Activated CD4-positive, alpha-beta T cell treated with anti-CD3 and anti-CD28 coated beads, Interleukin-2, amount 10 ng/mL, durations not matched to agents 7 days and 5 days (primary cell): ENCODE measurements at regions not wholly inside any gene's neighbourhood (a gene's known extent, or its start where the extent isn't known, plus 50 kb on each side); places are given as distances from the start of the nearest gene placed in this dataset.
A peak's percentile ranks its signal among the peaks of the same experiment; 100 is the strongest.
"Not testable (repeated sequence)": the region's sequence is repeated elsewhere in the genome, so short reads cannot be mapped to it uniquely, and the experiment has no call there.

Experiments
- CTCF ChIA-PET: fragments of 350-600 bp; sonication (Branson Sonifier 250); formaldehyde crosslinking; loops from one replicate; lab custom pipeline; 2021; ENCODE audit warnings: antibody characterized with exemption; lab: Charles Lee
- POLR2A ChIA-PET: fragments of 350-600 bp; sonication (Branson Sonifier 250); formaldehyde crosslinking; loops from one replicate; lab custom pipeline; 2021; ENCODE audit warnings: antibody characterized with exemption; lab: Charles Lee
- DNase-seq: peaks from one replicate; pipeline ENCODE4 v3.0.0-alpha.2; 2020
- H3K27ac Mint-ChIP-seq: one replicate; pipeline ENCODE4 v1.8.0; 2021; ENCODE audit warnings: mild to moderate bottlenecking, moderate library complexity, mixed read lengths
- H3K27me3 Mint-ChIP-seq: one replicate; pipeline ENCODE4 v1.8.0; 2021; ENCODE audit warnings: mixed read lengths
- H3K36me3 Mint-ChIP-seq: one replicate; pipeline ENCODE4 v1.8.0; 2021; ENCODE audit warnings: low read depth, mixed read lengths
- H3K4me1 Mint-ChIP-seq: one replicate; pipeline ENCODE4 v1.8.0; 2021; ENCODE audit warnings: mixed read lengths
- H3K4me3 Mint-ChIP-seq: one replicate; pipeline ENCODE4 v1.8.0; 2021; ENCODE audit warnings: mild to moderate bottlenecking, moderate library complexity, mixed read lengths
- H3K9me3 Mint-ChIP-seq: one replicate; pipeline ENCODE4 v1.8.0; 2021; ENCODE audit warnings: mixed read lengths

DNA sequence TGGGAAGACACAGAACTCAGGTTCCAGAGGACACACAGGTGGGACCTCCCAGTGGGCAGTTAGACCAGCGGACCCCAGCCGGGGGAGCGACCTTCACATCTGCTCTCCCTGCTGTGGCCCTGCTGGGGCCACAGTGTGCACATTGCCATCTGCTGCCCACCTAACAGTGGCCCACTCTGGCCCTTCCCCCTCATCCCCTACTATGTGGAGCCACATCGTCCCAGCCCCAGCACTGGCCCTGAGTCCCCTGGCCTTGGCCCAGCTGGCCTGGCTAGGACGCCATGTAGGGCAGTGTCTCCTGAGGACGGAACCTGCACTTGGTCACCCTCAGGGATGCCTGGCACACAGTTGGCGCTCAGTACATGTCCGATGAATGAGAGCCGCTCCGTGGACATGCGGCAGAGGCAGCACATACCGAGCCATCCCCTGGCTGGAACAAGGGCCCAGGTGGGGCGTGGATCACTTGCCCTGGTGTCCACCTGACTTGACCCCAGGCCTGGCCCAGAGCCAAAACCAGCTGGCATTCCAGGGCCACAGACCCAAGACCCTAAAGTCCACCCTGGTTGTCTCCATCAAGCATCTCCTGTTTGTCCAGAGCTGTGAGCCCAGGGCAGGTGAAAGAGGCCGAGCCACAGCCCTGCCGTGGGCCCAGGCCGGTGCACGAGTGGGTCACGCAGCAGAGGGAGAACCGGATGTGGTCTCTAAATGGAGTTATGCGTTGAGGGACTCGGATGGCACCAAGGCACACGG, 93.1 kb upstream of the FGF3 start:
- Mint-ChIP-seq H3K27ac (no peak overlapping the region), H3K27me3 (no peaks in the 10 kb centered on the region), H3K9me3 (no peaks in the 10 kb centered on the region), H3K36me3 (no peaks in the 10 kb centered on the region), H3K4me1 (no peaks in the 10 kb centered on the region), H3K4me3 (no peak overlapping the region)
- ChIA-PET CTCF (interaction anchor here (1.2 kb wide), 1 partner anchor 284 kb away, joined by 5 read pairs; no protein-coding TSS in a partner anchor), POLR2A (no interaction called here)
- no peak for DNase-seq

DNA sequence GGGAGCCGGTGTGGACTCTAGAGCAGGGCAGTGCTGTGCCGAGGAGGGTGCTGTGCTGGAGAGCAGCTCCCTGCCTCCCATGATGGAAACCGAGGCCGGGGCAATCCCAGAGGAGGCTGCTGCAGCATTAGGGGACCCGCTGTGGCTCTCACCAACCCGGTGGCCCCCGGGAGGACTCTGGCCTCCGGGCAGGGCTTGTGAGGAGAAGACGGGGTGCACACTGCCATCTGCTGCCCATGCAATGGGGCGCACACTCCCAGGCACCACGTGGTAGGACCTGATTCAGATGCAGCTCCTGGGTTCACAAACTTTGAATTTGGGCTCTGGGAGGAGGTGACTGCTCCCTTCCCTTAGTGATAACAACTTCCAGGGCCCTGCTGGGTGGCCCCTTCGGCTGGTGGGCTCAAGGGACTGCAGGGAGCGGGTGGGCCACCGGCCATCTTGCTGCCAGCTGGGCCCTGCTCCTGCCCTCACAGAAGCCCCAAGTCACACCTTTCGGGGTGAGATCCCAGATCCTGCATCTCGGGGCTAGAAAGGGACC, 93.8 kb upstream of the FGF3 start:
- POLR2A ChIA-PET, result no interaction called here
- Mint-ChIP-seq H3K4me1 (no peaks in the 10 kb centered on the region), H3K27me3 (no peaks in the 10 kb centered on the region), H3K27ac (no peak overlapping the region), H3K36me3 (no peaks in the 10 kb centered on the region), H3K9me3 (no peaks in the 10 kb centered on the region), H3K4me3 (no peak overlapping the region)
- peak; percentile 11 for DNase-seq
- CTCF ChIA-PET, result interaction anchor here (1.2 kb wide), 1 partner anchor 283 kb away, joined by 5 read pairs; no protein-coding TSS in a partner anchor

DNA sequence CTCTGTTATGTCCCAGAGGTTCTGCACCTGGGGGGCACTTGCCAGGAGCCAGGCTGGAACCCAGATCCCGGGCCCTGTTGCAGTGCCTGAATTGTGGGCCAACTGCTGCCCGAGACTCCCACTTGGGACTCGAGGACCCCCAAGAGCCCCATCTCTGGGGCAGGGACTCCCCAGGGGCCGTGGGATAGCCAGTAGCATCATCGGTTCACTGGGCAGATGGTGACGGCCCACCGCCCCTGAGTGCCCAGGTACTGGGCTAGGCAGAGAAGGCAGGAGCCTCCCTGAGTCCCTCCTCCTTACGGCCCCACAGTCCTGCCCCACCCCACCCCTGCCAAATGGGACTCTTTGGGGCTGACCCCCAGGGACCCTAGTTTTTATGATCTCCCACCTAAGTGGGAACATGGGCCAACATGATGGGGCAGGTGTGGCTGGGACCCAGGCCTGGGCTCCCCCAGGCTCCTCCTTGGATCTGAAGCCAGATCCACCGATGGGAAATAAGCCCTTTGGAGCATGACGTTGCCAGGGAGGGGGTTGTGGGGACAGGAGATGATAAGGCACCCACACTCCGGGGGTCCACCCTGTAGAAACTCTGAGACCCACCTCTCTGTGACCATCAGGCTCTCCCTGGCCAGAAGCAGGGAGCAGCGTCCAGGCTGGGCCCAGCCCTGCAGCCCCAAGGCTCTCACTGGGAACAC, 94.5 kb upstream of the FGF3 start:
- H3K27me3 Mint-ChIP-seq, result no peaks in the 10 kb centered on the region

DNA sequence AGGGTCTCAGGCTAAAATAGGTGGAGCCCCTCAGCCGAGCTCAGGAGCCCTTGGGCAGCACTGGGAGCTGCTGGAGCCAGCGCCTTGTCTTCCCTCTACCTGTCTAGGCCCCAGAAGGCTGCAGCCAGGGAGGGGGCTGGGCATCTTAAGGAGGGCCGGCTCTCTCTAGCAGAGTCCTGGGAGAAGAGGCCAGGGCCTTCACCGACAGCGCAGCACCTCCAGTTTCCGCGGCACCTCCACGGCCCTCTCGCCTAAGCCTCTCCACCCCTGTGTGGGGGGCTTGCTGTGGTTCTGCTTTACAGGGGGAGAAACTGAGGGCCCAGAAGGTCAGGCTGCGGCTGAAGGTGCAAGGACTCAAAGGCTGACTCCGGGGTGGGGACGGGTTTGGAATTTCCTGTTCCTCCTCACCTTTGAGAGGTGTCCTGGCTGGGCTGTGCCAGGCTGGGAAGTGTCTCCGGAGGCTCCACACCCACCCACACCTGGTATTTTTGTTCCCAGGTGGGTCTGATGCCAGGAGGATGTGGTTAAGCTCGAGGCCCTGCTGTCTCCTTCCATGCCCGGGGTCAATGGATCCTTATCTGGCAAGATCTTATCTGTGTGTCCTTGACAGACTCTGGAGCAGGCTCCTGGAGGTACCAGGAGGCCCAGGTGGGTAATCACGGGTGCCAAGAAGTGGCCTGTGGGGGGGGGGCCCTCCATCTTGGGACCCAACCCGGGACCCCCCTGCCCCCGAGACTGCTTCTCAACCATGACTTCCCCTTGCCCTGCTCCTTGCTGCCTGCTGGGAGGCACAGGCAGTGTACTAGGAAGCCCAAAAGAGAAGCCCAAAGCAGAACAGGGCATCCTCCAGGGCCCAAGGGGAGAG, 95.3 kb upstream of the FGF3 start:
- H3K27ac Mint-ChIP-seq, result no peak overlapping the region
- no peaks in the 10 kb centered on the region for H3K27me3 Mint-ChIP-seq
- H3K4me3 Mint-ChIP-seq, result no peak overlapping the region
- ChIA-PET CTCF (interaction anchor here (0.6 kb wide), 1 partner anchor 351 kb away, joined by 3 read pairs; no protein-coding TSS in a partner anchor), POLR2A (no interaction called here)
- H3K4me1 Mint-ChIP-seq, result no peaks in the 10 kb centered on the region
- H3K9me3 Mint-ChIP-seq, result no peaks in the 10 kb centered on the region
- no peaks in the 10 kb centered on the region for H3K36me3 Mint-ChIP-seq
- DNase-seq, result no peak

More for the DNA sequence above, 94.5 kb upstream of the FGF3 start:
- Mint-ChIP-seq H3K27ac (no peak overlapping the region), H3K9me3 (no peaks in the 10 kb centered on the region), H3K36me3 (no peaks in the 10 kb centered on the region), H3K4me3 (no peak overlapping the region), H3K4me1 (no peaks in the 10 kb centered on the region)
- ChIA-PET CTCF (interaction anchor here (1.2 kb wide), 1 partner anchor 282 kb away, joined by 5 read pairs; no protein-coding TSS in a partner anchor), POLR2A (no interaction called here)
- DNase-seq, result no peak

DNA sequence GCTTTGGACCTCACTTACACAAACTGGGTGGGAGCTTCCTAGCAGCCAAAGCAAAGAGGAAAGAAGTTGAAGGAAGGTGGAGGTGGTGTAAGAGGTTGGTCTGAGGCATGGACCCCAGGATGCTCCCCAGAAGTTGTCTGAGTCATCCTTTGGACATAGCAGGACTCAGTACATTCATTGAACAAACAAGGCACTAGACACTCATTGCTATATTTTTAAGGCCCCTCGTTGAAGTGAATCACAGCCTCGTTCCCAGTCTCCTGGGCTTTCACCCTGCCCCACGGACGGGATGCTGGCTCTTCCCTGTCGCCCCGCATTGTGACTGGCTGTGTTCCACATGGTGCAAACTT, 95.9 kb upstream of the FGF3 start:
- Mint-ChIP-seq H3K27ac (no peak overlapping the region), H3K36me3 (no peaks in the 10 kb centered on the region), H3K4me1 (no peaks in the 10 kb centered on the region), H3K27me3 (no peaks in the 10 kb centered on the region), H3K4me3 (no peak overlapping the region), H3K9me3 (no peaks in the 10 kb centered on the region)
- DNase-seq, result no peak
- ChIA-PET POLR2A (no interaction called here), CTCF (interaction anchor here (0.6 to 1.5 kb wide), 2 partner anchors 281 to 350 kb away, joined by 3 to 6 read pairs; no protein-coding TSS in a partner anchor)

DNA sequence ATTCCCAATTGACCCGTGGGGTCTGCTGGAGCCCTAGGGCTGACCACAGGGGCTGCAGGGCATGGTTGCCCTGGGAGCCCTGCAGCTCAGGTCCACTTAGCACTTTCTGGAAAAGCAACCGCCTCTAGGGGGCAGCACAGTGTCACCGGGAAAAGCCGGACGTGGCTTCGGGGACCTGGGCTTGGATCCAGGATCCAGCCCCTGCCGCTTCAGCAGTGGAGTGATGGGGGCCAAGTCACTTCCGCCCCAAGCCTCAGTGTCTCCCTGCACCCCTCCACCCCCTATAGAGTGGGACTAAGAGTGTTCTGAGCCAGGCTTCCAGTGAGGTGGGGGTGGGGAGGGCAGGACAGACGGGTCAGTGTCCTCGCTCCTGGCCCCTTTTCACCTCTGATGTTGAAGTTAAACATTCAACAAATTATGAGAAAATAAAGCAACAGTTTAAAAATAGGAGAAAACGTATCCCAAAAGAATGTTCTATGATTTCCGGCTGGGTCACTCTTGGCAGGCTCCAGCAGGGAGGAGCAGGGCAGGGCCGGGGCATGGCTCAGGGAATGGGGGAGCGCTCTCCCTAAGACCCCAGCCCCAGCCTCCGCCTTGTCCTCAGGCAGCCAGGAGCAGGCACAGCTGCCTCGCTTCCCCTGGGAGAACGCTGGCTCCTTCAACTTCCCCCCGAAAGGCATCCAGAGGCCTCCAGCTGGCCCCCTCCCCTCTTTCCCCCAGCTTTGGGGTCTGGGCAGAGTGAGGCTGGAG, 96.5 kb upstream of the FGF3 start:
- Mint-ChIP-seq H3K9me3 (no peaks in the 10 kb centered on the region), H3K4me1 (no peaks in the 10 kb centered on the region), H3K4me3 (no peak overlapping the region), H3K27ac (no peak overlapping the region), H3K27me3 (no peaks in the 10 kb centered on the region), H3K36me3 (no peaks in the 10 kb centered on the region)
- DNase-seq, result peak; percentile 56
- CTCF ChIA-PET, result interaction anchor here (0.6 to 1.5 kb wide), 3 partner anchors 281 to 350 kb away, joined by 3 to 6 read pairs (median 3); no protein-coding TSS in a partner anchor
- POLR2A ChIA-PET, result no interaction called here

DNA sequence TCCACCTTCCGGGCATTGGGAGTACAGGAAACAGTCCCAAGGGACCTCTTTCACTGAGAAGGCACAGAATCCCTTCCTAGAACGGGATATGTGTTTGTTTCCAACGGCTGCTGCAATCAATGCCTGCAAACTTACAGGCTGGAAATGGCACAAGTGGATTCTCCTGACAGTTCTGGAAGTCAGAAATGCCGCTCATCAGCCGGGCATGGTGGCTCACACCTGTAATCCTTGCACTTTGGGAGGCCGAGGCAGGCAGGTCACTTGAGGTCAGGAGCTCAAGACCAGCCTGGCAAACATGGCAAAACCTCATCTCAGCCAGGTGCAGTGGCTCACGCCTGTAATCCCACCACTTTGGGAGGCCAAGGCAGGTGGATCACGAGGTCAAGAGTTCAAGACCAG, 97.0 kb upstream of the FGF3 start:
- DNase-seq, H3K27ac Mint-ChIP-seq, H3K9me3 Mint-ChIP-seq, POLR2A ChIA-PET, H3K36me3 Mint-ChIP-seq, H3K27me3 Mint-ChIP-seq, H3K4me1 Mint-ChIP-seq, H3K4me3 Mint-ChIP-seq: not testable (repeated sequence)
- CTCF ChIA-PET, result interaction anchor here (0.9 to 1.5 kb wide), 2 partner anchors 280 to 284 kb away, joined by 3 to 6 read pairs; no protein-coding TSS in a partner anchor

DNA sequence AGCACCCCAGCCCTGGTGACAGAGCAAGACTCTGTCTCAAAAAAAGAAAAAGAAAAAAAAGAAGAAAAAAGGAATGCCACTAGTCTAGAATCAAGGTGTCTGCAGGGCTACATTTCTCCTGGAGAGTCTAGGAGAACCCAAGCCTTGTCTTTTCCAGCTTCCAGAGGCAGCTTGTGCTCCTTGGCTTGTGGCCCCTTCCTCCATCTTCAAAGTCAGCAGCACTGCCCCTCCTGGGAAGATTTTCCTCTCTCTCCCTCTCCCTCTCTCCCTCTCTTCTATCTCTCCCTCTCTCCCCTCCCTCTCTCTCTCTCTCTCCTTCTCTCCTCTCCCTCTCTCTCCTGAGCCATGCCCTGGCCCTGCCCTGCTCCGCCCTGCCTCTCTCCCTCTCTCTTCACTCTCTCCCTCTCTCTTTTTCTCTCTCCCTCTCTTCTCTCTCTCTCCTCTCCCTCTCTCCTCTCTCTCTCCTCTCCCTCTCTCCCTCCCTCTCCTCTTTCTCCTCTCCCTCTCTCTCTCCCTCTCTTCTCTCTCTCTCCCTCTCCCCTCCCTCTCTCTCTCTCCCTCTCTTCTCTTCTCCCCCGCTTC, 97.7 kb upstream of the FGF3 start:
- no peaks in the 10 kb centered on the region for H3K9me3 Mint-ChIP-seq
- ChIA-PET CTCF (no interaction called here), POLR2A (no interaction called here)
- no peak overlapping the region for H3K27ac Mint-ChIP-seq
- no peaks in the 10 kb centered on the region for H3K36me3 Mint-ChIP-seq
- H3K4me3 Mint-ChIP-seq, result no peak overlapping the region
- no peaks in the 10 kb centered on the region for H3K27me3 Mint-ChIP-seq
- DNase-seq, result no peak
- H3K4me1 Mint-ChIP-seq, result no peaks in the 10 kb centered on the region

DNA sequence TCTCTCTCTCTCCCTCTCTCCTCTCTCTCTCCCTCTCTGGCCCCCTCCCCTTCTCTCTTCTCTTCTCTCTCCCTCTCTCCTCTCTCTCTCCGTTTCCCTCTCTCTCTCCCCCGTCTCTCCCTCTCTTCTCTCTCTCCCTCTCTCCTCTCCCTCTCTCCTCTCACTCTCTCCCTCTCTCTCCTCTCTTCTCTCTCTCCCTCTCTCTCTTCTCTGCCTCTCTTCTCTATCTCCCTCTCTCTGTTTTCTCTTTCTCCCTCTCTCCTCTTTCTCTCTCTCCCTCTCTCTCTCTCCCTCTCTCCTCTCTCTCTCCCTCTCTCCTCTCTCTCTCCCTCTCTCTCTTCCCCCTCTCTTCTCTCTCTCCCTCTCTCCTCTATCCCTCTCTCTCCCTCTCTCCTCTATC, 98.3 kb upstream of the FGF3 start:
- no peaks in the 10 kb centered on the region for H3K9me3 Mint-ChIP-seq
- no peaks in the 10 kb centered on the region for H3K4me1 Mint-ChIP-seq
- CTCF ChIA-PET, result no interaction called here
- H3K27me3 Mint-ChIP-seq, result no peaks in the 10 kb centered on the region
- no peak overlapping the region for H3K27ac Mint-ChIP-seq
- no peak for DNase-seq
- no peaks in the 10 kb centered on the region for H3K36me3 Mint-ChIP-seq
- POLR2A ChIA-PET, result no interaction called here
- H3K4me3 Mint-ChIP-seq, result no peak overlapping the region

DNA sequence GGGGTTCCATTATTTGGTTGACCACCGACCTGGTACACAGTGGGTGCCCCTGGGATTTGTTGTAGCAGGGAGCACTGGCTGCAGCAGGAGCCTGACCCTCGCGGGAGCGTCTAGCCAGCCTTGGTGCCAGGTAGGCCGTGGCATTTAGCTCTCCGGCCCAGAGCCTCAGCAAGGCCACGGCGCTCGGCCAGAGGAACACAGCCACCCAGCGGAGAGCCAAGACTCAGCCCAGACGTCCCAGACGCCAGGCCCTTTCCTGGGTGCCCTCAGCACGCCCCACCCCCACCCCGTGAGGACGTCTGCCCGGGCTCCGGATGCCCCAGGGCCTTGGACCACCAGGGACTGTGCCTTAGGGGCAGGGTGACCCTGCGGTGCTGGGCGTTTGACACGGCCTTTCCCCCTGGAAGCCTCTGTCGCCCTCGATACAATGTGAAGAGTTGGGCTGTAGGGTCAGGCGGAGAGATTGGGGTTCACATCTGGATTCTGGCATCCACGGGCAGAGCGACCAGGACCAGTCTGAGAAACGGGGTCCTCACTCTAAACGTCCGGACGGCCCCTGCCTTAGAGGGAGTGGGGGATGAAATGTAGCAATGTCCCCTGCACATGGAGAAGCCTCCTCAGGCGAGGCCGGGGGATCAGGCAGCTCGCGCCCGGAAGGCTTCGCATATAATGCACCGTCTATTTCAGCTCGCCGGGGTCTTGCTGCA, 99.2 kb upstream of the FGF3 start:
- peaks cover 2% of the 10 kb centered on the region for H3K27me3 Mint-ChIP-seq
- CTCF ChIA-PET, result interaction anchor here (0.6 to 1.2 kb wide), 4 partner anchors 28 to 284 kb away, joined by 3 read pairs; no protein-coding TSS in a partner anchor
- H3K36me3 Mint-ChIP-seq, result no peaks in the 10 kb centered on the region
- POLR2A ChIA-PET, result no interaction called here
- no peak overlapping the region for H3K4me3 Mint-ChIP-seq
- H3K4me1 Mint-ChIP-seq, result no peaks in the 10 kb centered on the region
- no peak overlapping the region for H3K27ac Mint-ChIP-seq
- H3K9me3 Mint-ChIP-seq, result no peaks in the 10 kb centered on the region
- no peak for DNase-seq

DNA sequence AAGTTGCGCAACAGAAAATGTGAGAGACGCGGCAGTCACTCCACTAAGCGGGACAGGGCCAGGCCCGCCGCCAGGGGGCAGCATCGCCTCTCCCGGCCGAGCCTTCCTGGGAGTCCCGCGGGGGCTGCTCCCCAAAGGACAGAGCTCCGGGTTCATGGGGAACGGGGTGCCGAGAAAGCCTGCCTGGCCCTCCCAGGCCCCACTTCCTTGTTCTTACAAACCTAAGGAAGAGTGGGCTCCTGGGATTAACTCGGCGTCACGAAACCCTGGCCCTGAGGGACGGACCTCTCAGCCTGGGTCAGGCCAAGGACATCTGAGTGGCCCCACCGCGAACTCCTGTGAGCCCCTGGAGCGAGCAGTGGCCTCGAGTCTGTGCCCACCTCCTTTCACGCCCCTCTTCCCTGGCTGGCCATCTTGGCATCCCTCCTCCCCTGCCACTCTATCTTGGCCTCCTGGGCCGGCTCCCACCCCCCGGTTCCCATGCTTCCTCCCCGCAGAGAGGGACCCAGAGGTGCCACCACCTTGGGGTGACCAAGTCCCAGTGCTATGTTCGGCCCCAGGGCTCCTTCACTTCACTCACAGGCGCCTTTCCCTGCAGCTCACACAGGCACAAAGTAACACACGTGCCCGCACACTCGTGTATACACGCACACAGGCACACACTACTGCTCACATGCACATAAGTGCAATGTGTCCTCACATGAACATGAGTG, 99.9 kb upstream of the FGF3 start:
- Mint-ChIP-seq H3K27me3 (peaks cover 2% of the 10 kb centered on the region), H3K36me3 (no peaks in the 10 kb centered on the region), H3K4me1 (no peaks in the 10 kb centered on the region), H3K4me3 (no peak overlapping the region), H3K9me3 (no peaks in the 10 kb centered on the region), H3K27ac (no peak overlapping the region)
- ChIA-PET CTCF (interaction anchor here (0.6 to 1.2 kb wide), 4 partner anchors 27 to 283 kb away, joined by 3 read pairs; no protein-coding TSS in a partner anchor), POLR2A (no interaction called here)
- DNase-seq, result peak; percentile 68
